Pancreas (tissue), 10 donors: ENCODE measurements at regions not wholly inside any gene's neighbourhood (a gene's known extent, or its start where the extent isn't known, plus 50 kb on each side); places are given as distances from the start of the nearest gene placed in this dataset.

Source experiments
- ATAC-seq, 4 donors: fragments of 200-7000 bp; cut with Tn5 transposase; one replicate each; pipeline versions ENCODE4 v1.8.0 to v1.9.1; 2020; ENCODE audit warnings: mild to moderate bottlenecking in 4 of 4, moderate library complexity in 4 of 4
- DNase-seq, 6 donors: peaks; one replicate each; pipeline ENCODE4 v3.0.0-alpha.2; 2020
- FAIRE-seq: peaks from 2 replicates; lab custom pipeline; 2012; peaks lifted over from hg19 to GRCh38; lab: Jason Lieb, UNC
- H3K27ac ChIP-seq, 4 donors: fragments of 200-600 bp; sonication (generic); 1 replicate in 3 of 4; 2 replicates in 1 of 4; pipeline versions ENCODE4 v1.5.0 to v1.8.0; 2020
- H3K27me3 ChIP-seq, 4 donors: fragments of 200-600 bp; one replicate each; pipeline ENCODE4 v1.8.0; 2021
- H3K36me3 ChIP-seq, 3 donors: fragments of 200-600 bp; sonication (generic) in 1 of 3; one replicate each; pipeline versions ENCODE4 v1.5.0 to v1.8.0; 2020 to 2021
- H3K4me1 ChIP-seq, 3 donors: fragments of 200-600 bp; one replicate each; pipeline ENCODE4 v1.8.0; 2021
- H3K4me3 ChIP-seq, 4 donors: fragments of 200-600 bp; sonication (generic) in 2 of 4; one replicate each; pipeline versions ENCODE4 v1.5.0 to v1.8.0; 2020 to 2021
- H3K9me3 ChIP-seq, 4 donors: fragments of 200-600 bp; one replicate each; pipeline ENCODE4 v1.8.0; 2021
- WGBS, 2 donors: extraction: QIAGEN DNeasy Blood & Tissue Kit; methylation state at CpG; one replicate each; pipeline ENCODE4 v1.1.7; 2013; 5-methylcytosine and 5-hydroxymethylcytosine counted together
- intact Hi-C, 3 donors: fragments of 100-400 bp; cut with DNase I; formaldehyde crosslinking; loops; one replicate each; pipeline versions ENCODE4 v1.11.1 to v1.14.2; 2022
- TF ChIP-seq, protein P1 (sequence below), 4 donors: fragments of 200-600 bp; sonication (generic) in 3 of 4; IDR thresholded peaks; one replicate each; pipeline versions ENCODE4 v1.5.0 to v1.8.0; 2021; ENCODE audit warnings: antibody characterized with exemption in 4 of 4
- donor health status: healthy with polysubstance abuse.
- donor health status: DM: no; HTN: no; CAD: no; lungs with moderate emphysema.
- donor health status: DM: no; HTN: no; CAD: no.
- donor health status: control.
- donor health status: control.
- donor health status: Bipolar disorder and iron deficiency.
- donor health status: DM: yes; HTN: yes; CAD: no.
- donor health status: DM: no; HTN: no; CAD: no.
- donor health status: DM: no; HTN: no; CAD: no.
- donor health status: DM: yes; HTN: yes; CAD: no.

DNA sequence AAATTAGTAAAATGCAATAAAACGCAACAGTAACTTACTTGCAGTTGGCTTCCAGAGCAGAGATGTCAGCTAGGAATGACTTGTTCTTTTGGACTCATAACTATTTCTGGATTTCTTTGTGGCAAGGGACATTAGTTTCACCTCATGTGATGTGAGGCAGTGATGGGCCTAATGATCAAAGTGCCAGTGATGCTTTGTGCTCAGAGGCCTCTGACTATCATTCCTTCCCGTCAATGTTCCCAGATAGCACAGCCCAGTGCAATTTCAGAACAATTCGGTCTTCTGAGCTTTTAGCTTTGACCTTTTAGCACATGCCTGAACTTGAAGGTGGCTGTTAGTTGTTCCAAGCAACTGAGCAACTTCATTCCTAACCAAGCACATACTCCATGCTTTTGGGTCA, 596.8 kb downstream of the TFAP2B start:
- WGBS, 2 donors = 75 to 78% methylated on average over 3 of the region's 3 CpGs
- H3K9me3 ChIP-seq = no peaks in the 10 kb centered on the region
- no peak for ATAC-seq

DNA sequence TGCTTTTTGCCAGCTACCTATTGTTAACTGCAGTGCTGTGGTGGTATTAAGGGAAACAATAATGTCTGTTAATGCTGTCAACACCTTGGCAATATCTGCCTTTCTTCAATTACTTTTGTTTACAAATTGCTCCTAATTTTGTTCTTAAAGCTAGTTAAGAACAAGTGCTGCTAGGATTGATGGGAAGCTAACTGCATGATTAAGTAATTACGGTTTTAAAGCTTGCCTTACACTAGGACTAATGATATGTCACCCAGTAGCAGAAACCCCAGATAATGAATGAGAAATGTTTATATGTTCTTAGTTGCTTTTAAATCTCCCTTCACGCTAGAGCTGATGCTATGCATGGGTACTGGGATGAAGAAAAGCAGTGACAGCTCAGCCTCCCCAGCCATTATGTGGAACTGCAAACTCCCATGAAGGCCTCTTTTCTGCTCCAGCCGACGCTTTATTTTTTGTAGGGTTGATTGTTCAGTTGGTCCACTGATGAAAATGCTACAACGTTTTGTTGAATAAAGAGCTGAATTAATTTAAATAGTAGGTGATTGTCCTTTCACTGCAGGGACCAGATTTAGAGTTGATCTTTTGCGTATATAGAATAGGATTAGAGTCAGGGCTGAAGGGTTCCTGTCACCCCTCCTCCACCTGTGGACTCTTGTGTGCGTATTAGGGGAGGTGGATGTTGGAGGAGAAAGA, 610.5 kb downstream of the TFAP2B start:
- no peak overlapping the region for H3K27ac ChIP-seq
- intact Hi-C loops = no loop called here
- TF ChIP-seq, protein P1, sequence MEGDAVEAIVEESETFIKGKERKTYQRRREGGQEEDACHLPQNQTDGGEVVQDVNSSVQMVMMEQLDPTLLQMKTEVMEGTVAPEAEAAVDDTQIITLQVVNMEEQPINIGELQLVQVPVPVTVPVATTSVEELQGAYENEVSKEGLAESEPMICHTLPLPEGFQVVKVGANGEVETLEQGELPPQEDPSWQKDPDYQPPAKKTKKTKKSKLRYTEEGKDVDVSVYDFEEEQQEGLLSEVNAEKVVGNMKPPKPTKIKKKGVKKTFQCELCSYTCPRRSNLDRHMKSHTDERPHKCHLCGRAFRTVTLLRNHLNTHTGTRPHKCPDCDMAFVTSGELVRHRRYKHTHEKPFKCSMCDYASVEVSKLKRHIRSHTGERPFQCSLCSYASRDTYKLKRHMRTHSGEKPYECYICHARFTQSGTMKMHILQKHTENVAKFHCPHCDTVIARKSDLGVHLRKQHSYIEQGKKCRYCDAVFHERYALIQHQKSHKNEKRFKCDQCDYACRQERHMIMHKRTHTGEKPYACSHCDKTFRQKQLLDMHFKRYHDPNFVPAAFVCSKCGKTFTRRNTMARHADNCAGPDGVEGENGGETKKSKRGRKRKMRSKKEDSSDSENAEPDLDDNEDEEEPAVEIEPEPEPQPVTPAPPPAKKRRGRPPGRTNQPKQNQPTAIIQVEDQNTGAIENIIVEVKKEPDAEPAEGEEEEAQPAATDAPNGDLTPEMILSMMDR (IDR thresholded peaks at IDR 0.05) = no peak
- no peaks in the 10 kb centered on the region for H3K36me3 ChIP-seq
- no peaks in the 10 kb centered on the region for H3K9me3 ChIP-seq
- no peak overlapping the region for H3K4me3 ChIP-seq
- no peak for ATAC-seq
- 50 to 61% methylated on average over 7 of the region's 7 CpGs for WGBS, 2 donors
- DNase-seq = no peak
- H3K27me3 ChIP-seq = no peaks in the 10 kb centered on the region
- H3K4me1 ChIP-seq = no peaks in the 10 kb centered on the region
- FAIRE-seq = no peak

More for the DNA sequence above, 596.8 kb downstream of the TFAP2B start:
- TF ChIP-seq, protein P1 (IDR thresholded peaks at IDR 0.05) = no peak
- Histone ChIP-seq H3K4me1 (no peaks in the 10 kb centered on the region), H3K27me3 (no peaks in the 10 kb centered on the region), H3K36me3 (no peaks in the 10 kb centered on the region), H3K27ac (no peak overlapping the region), H3K4me3 (no peak overlapping the region)
- intact Hi-C loops = no loop called here
- no peak for FAIRE-seq
- DNase-seq = no peak

DNA sequence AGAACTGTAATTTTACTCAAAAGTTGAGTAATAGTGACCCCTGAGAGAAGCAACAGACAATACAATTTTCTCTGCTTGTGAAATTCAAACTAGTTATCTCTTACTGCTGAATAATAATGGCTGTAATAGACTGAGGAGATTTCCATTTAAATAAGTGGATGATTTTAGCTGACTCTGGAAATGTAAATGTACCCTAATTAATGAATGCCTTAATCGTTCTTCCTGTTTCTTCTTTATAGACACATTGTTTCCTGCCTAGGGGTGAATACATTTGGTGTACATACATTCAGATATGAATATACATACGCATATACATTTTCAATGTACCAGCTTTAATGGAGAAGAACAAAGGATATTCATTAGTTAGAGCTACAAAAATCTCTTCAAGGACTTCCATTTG, 611.9 kb downstream of the TFAP2B start:
- ATAC-seq (no peak), DNase-seq (no peak), FAIRE-seq (no peak)
- no peaks in the 10 kb centered on the region for H3K36me3 ChIP-seq
- WGBS, 2 donors = 55 to 76% methylated on average over 2 of the region's 2 CpGs
- H3K4me3 ChIP-seq = no peak overlapping the region
- no peaks in the 10 kb centered on the region for H3K9me3 ChIP-seq
- H3K4me1 ChIP-seq = no peaks in the 10 kb centered on the region
- TF ChIP-seq, protein P1 (IDR thresholded peaks at IDR 0.05) = no peak
- H3K27ac ChIP-seq = no peak overlapping the region
- H3K27me3 ChIP-seq = no peaks in the 10 kb centered on the region
- intact Hi-C loops = no loop called here

DNA sequence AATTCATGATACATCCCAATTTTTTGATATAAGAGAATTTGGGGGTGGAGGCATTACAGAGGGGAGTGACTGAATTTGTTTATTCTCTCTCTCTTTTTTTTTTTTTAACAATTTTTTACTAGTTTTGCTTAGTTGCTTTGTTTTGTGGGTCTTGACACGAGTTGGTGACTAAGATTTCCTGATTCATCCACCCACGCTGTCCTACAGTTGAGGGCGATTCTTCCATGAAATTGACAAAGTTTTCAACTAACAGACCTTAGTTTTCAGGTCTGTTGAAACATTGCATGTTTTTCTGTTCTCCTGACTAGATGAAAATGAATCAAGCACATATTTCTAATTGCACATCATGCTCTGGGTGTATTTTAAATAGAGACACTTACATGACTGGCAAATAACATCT, 613.8 kb downstream of the TFAP2B start:
- no peak for DNase-seq
- FAIRE-seq = no peak
- Histone ChIP-seq H3K9me3 (no peaks in the 10 kb centered on the region), H3K27me3 (no peaks in the 10 kb centered on the region), H3K4me1 (no peaks in the 10 kb centered on the region), H3K36me3 (no peaks in the 10 kb centered on the region), H3K27ac (no peak overlapping the region), H3K4me3 (no peak overlapping the region)
- intact Hi-C loops = no loop called here
- WGBS, 2 donors = 60 to 69% methylated on average over 3 of the region's 3 CpGs
- no peak for ATAC-seq
- TF ChIP-seq, protein P1 (IDR thresholded peaks at IDR 0.05) = no peak

DNA sequence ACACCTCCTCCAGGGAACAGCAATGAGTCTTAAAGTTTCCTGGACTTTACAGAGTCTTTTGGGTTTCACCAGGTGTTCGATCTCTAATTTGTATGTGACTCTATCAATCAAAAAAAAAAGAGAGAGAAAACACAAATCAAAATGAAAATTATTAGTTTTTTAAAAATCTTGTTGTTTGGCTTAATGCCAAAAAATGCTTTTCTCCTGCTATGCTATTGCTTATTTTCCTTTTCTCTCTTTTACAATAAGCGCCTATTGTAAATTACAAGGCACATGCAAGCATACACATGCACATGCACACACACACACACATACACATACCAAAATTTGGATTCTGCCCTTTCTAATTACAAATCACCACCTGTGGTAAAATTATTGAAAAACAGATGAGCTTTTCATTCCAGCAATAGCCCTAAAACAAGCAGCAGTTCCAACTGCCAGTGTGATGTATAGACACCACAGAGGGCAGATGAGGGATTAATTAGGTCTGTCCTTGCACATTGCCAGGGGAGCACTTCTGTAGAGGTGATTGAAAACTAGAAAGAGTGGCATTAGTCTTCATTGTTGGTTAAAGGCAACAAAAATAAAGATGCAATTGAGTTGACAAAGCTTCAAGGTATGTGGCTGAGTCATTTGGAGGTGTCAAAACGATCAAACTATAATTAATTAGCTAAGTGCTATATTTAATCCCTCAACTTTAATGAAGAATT, 631.7 kb downstream of the TFAP2B start:
- Histone ChIP-seq H3K4me1 (no peaks in the 10 kb centered on the region), H3K4me3 (no peak overlapping the region), H3K27me3 (peaks cover 0 to 2% (median 0%) of the 10 kb centered on the region in 4 donors), H3K36me3 (no peaks in the 10 kb centered on the region), H3K9me3 (no peaks in the 10 kb centered on the region), H3K27ac (no peak overlapping the region)
- no peak for DNase-seq
- intact Hi-C loops = no loop called here
- TF ChIP-seq, protein P1 (IDR thresholded peaks at IDR 0.05) = no peak
- WGBS, 2 donors = 44 to 60% methylated on average over 3 of the region's 3 CpGs
- no peak for ATAC-seq
- no peak for FAIRE-seq
